IPS-18a (cell line): ENCODE measurements at regions not wholly inside any gene's neighbourhood (a gene's known extent, or its start where the extent isn't known, plus 50 kb on each side); places are given as distances from the start of the nearest gene placed in this dataset.

ENCODE experiments used
- H3K27ac ChIP-seq: one replicate; pipeline ENCODE4 v1.5.1; 2013; ENCODE audit warnings: low read length
- H3K27me3 ChIP-seq: one replicate; pipeline ENCODE4 v1.6.1; 2013; ENCODE audit warnings: mild to moderate bottlenecking, low read length; ENCODE audit not compliant: control insufficient read depth, insufficient read depth
- H3K36me3 ChIP-seq: one replicate; pipeline ENCODE4 v1.6.1; 2013; ENCODE audit warnings: low read depth, low read length; ENCODE audit not compliant: control insufficient read depth
- H3K4me1 ChIP-seq: one replicate; pipeline ENCODE4 v1.6.1; 2013; ENCODE audit warnings: low read depth, low read length; ENCODE audit not compliant: control insufficient read depth
- H3K4me3 ChIP-seq: one replicate; pipeline ENCODE4 v1.5.1; 2013; ENCODE audit warnings: low read length
- H3K9ac ChIP-seq: one replicate; pipeline ENCODE4 v1.6.1; 2013; ENCODE audit warnings: mild to moderate bottlenecking, low read length, moderate library complexity
- H3K9me3 ChIP-seq: one replicate; pipeline ENCODE4 v1.6.1; 2013; ENCODE audit warnings: low read depth, low read length; ENCODE audit not compliant: control insufficient read depth

GRCh38 chr1:55468142-55468795 is 253.1 kb upstream of the USP24 start:
- Histone ChIP-seq H3K9ac (no peak overlapping the region), H3K27me3 (no peaks in the 10 kb centered on the region), H3K36me3 (no peaks in the 10 kb centered on the region), H3K4me3 (no peak overlapping the region), H3K4me1 (no peaks in the 10 kb centered on the region), H3K9me3 (no peaks in the 10 kb centered on the region), H3K27ac (no peak overlapping the region)

GRCh38 chr1:55466921-55467320 is 251.8 kb upstream of the USP24 start:
- Histone ChIP-seq H3K4me1 (no peaks in the 10 kb centered on the region), H3K36me3 (no peaks in the 10 kb centered on the region), H3K9ac (no peak overlapping the region), H3K27me3 (no peaks in the 10 kb centered on the region), H3K9me3 (no peaks in the 10 kb centered on the region), H3K4me3 (no peak overlapping the region), H3K27ac (no peak overlapping the region)

- Histone ChIP-seq H3K9me3 (no peaks in the 10 kb centered on the region), H3K4me3 (no peak overlapping the region), H3K27ac (no peak overlapping the region), H3K4me1 (no peaks in the 10 kb centered on the region), H3K9ac (no peak overlapping the region), H3K27me3 (no peaks in the 10 kb centered on the region), H3K36me3 (no peaks in the 10 kb centered on the region)
These were observed 251.2 kb upstream of the USP24 start for GRCh38 chr1:55466373-55466772.

- Histone ChIP-seq H3K9me3 (no peaks in the 10 kb centered on the region), H3K36me3 (no peaks in the 10 kb centered on the region), H3K9ac (no peak overlapping the region), H3K27ac (no peak overlapping the region), H3K4me3 (no peak overlapping the region), H3K27me3 (no peaks in the 10 kb centered on the region), H3K4me1 (no peaks in the 10 kb centered on the region)
These were observed 249.4 kb upstream of the USP24 start for GRCh38 chr1:55464550-55464949.

- no peaks in the 10 kb centered on the region for H3K9me3 ChIP-seq
- H3K27me3 ChIP-seq, result no peaks in the 10 kb centered on the region
- H3K36me3 ChIP-seq, result no peaks in the 10 kb centered on the region
- H3K4me1 ChIP-seq, result no peaks in the 10 kb centered on the region
- no peak overlapping the region for H3K27ac ChIP-seq
- no peak overlapping the region for H3K4me3 ChIP-seq
- no peak overlapping the region for H3K9ac ChIP-seq
These were observed 248.8 kb upstream of the USP24 start for GRCh38 chr1:55463814-55464475.

- Histone ChIP-seq H3K4me1 (no peaks in the 10 kb centered on the region), H3K36me3 (no peaks in the 10 kb centered on the region), H3K9ac (no peak overlapping the region), H3K4me3 (no peak overlapping the region), H3K27me3 (no peaks in the 10 kb centered on the region), H3K27ac (no peak overlapping the region), H3K9me3 (peaks cover 8% of the 10 kb centered on the region)
These were observed 242.7 kb upstream of the USP24 start for GRCh38 chr1:55457874-55458273.

- Histone ChIP-seq H3K9me3 (peaks cover 8% of the 10 kb centered on the region), H3K36me3 (no peaks in the 10 kb centered on the region), H3K27ac (no peak overlapping the region), H3K4me3 (no peak overlapping the region), H3K4me1 (no peaks in the 10 kb centered on the region), H3K27me3 (no peaks in the 10 kb centered on the region), H3K9ac (no peak overlapping the region)
These were observed 241.8 kb upstream of the USP24 start for GRCh38 chr1:55456971-55457370.

GRCh38 chr1:55448261-55448660 is 233.1 kb upstream of the USP24 start:
- H3K4me1 ChIP-seq, result no peaks in the 10 kb centered on the region
- H3K4me3 ChIP-seq, result no peak overlapping the region
- no peaks in the 10 kb centered on the region for H3K27me3 ChIP-seq
- H3K9me3 ChIP-seq, result no peaks in the 10 kb centered on the region
- no peak overlapping the region for H3K9ac ChIP-seq
- no peaks in the 10 kb centered on the region for H3K36me3 ChIP-seq
- H3K27ac ChIP-seq, result no peak overlapping the region

GRCh38 chr1:55447488-55447887 is 232.3 kb upstream of the USP24 start:
- Histone ChIP-seq H3K36me3 (no peaks in the 10 kb centered on the region), H3K4me1 (no peaks in the 10 kb centered on the region), H3K9ac (no peak overlapping the region), H3K9me3 (no peaks in the 10 kb centered on the region), H3K27ac (no peak overlapping the region), H3K27me3 (no peaks in the 10 kb centered on the region), H3K4me3 (no peak overlapping the region)

GRCh38 chr1:55446351-55446750 is 231.2 kb upstream of the USP24 start:
- H3K27ac ChIP-seq, result no peak overlapping the region
- H3K4me1 ChIP-seq, result no peaks in the 10 kb centered on the region
- no peak overlapping the region for H3K4me3 ChIP-seq
- no peaks in the 10 kb centered on the region for H3K27me3 ChIP-seq
- no peak overlapping the region for H3K9ac ChIP-seq
- no peaks in the 10 kb centered on the region for H3K9me3 ChIP-seq
- no peaks in the 10 kb centered on the region for H3K36me3 ChIP-seq

GRCh38 chr1:55445416-55445815 is 230.3 kb upstream of the USP24 start:
- H3K36me3 ChIP-seq, result no peaks in the 10 kb centered on the region
- H3K4me3 ChIP-seq, result no peak overlapping the region
- no peaks in the 10 kb centered on the region for H3K4me1 ChIP-seq
- H3K9ac ChIP-seq, result no peak overlapping the region
- H3K9me3 ChIP-seq, result no peaks in the 10 kb centered on the region
- no peak overlapping the region for H3K27ac ChIP-seq
- H3K27me3 ChIP-seq, result no peaks in the 10 kb centered on the region

- Histone ChIP-seq H3K27me3 (no peaks in the 10 kb centered on the region), H3K4me1 (no peaks in the 10 kb centered on the region), H3K9ac (no peak overlapping the region), H3K27ac (no peak overlapping the region), H3K9me3 (no peaks in the 10 kb centered on the region), H3K4me3 (no peak overlapping the region), H3K36me3 (no peaks in the 10 kb centered on the region)
These were observed 229.5 kb upstream of the USP24 start for GRCh38 chr1:55444667-55445066.
